Parathyroid adenoma (tissue), 2 donors: ENCODE measurements at regions not wholly inside any gene's neighbourhood (a gene's known extent, or its start where the extent isn't known, plus 50 kb on each side); places are given as distances from the start of the nearest gene placed in this dataset.
A peak's percentile ranks its signal among the peaks of the same experiment; 100 is the strongest.

Experiments used
- H2AFZ ChIP-seq: fragments of 300-600 bp; sonication (generic); one replicate; pipeline ENCODE4 v1.7.0; 2017; ENCODE audit warnings: antibody characterized with exemption, mild to moderate bottlenecking
- H3K27ac ChIP-seq: fragments of 300-600 bp; sonication (generic); one replicate; pipeline ENCODE4 v1.7.0; 2017
- H3K27me3 ChIP-seq: fragments of 300-600 bp; sonication (generic); one replicate; pipeline ENCODE4 v1.7.0; 2017; ENCODE audit warnings: low read length; ENCODE audit not compliant: control insufficient read depth, insufficient read depth
- H3K36me3 ChIP-seq: fragments of 300-600 bp; sonication (generic); one replicate; pipeline ENCODE4 v1.7.0; 2017; ENCODE audit warnings: low read length; ENCODE audit not compliant: control insufficient read depth, insufficient read depth
- H3K4me1 ChIP-seq: fragments of 300-600 bp; sonication (generic); one replicate; pipeline ENCODE4 v1.7.0; 2017; ENCODE audit warnings: control low read depth
- H3K4me2 ChIP-seq: fragments of 300-600 bp; sonication (generic); one replicate; pipeline ENCODE4 v1.7.0; 2017; ENCODE audit warnings: low read length
- H3K4me3 ChIP-seq: fragments of 300-600 bp; sonication (generic); one replicate; pipeline ENCODE4 v1.7.0; 2017; ENCODE audit warnings: low read depth, low read length
- H3K79me2 ChIP-seq: fragments of 300-600 bp; sonication (generic); one replicate; pipeline ENCODE4 v1.7.0; 2017; ENCODE audit warnings: control low read depth
- H3K9ac ChIP-seq: fragments of 300-600 bp; sonication (generic); one replicate; pipeline ENCODE4 v1.7.0; 2017; ENCODE audit warnings: mild to moderate bottlenecking
- H3K9me3 ChIP-seq: fragments of 300-600 bp; sonication (generic); one replicate; pipeline ENCODE4 v1.7.0; 2017; ENCODE audit warnings: low read length; ENCODE audit not compliant: control insufficient read depth
- CTCF ChIP-seq: fragments of 300-600 bp; sonication (generic); IDR thresholded peaks from one replicate; pipeline ENCODE4 v1.7.0; 2017; ENCODE audit warnings: antibody characterized with exemption, mild to moderate bottlenecking
- donor health status: primary hyperparathyroidism.

- H3K27ac ChIP-seq: no peak overlapping the region
- H3K27me3 ChIP-seq: no peaks in the 10 kb centered on the region
- TF ChIP-seq CTCF: peak; percentile 62
- no peaks in the 10 kb centered on the region for H3K4me1 ChIP-seq
- no peaks in the 10 kb centered on the region for H3K79me2 ChIP-seq
- H3K9me3 ChIP-seq: no peaks in the 10 kb centered on the region
- H3K36me3 ChIP-seq: no peaks in the 10 kb centered on the region
- H3K4me2 ChIP-seq: no peak overlapping the region
- H2AFZ ChIP-seq: peak overlapping the region; percentile 10
- H3K9ac ChIP-seq: no peak overlapping the region
- no peak overlapping the region for H3K4me3 ChIP-seq
These were observed 192.4 kb upstream of the SLC16A7 start for GRCh38 chr12:59403259-59403932.

GRCh38 chr12:59401862-59402261, 194.0 kb upstream of the SLC16A7 start:
- no peaks in the 10 kb centered on the region for H3K79me2 ChIP-seq
- TF ChIP-seq CTCF: no peak
- no peak overlapping the region for H3K27ac ChIP-seq
- H3K27me3 ChIP-seq: no peaks in the 10 kb centered on the region
- no peaks in the 10 kb centered on the region for H3K36me3 ChIP-seq
- no peak overlapping the region for H3K4me2 ChIP-seq
- no peaks in the 10 kb centered on the region for H3K9me3 ChIP-seq
- H3K4me3 ChIP-seq: no peak overlapping the region
- H3K9ac ChIP-seq: no peak overlapping the region
- H3K4me1 ChIP-seq: no peaks in the 10 kb centered on the region
- H2AFZ ChIP-seq: no peak overlapping the region

GRCh38 chr12:59398164-59398563, 197.7 kb upstream of the SLC16A7 start:
- TF ChIP-seq CTCF: no peak
- Histone ChIP-seq H3K4me1 (no peaks in the 10 kb centered on the region), H2AFZ (no peak overlapping the region), H3K27ac (no peak overlapping the region), H3K9ac (no peak overlapping the region), H3K4me3 (no peak overlapping the region), H3K9me3 (no peaks in the 10 kb centered on the region), H3K79me2 (no peaks in the 10 kb centered on the region), H3K4me2 (no peak overlapping the region), H3K27me3 (no peaks in the 10 kb centered on the region), H3K36me3 (no peaks in the 10 kb centered on the region)

GRCh38 chr12:59396919-59397318, 198.9 kb upstream of the SLC16A7 start:
- no peaks in the 10 kb centered on the region for H3K4me1 ChIP-seq

More at GRCh38 chr12:59396919-59397318, 198.9 kb upstream of the SLC16A7 start:
- no peak overlapping the region for H3K4me3 ChIP-seq
- no peak overlapping the region for H2AFZ ChIP-seq
- H3K4me2 ChIP-seq: no peak overlapping the region
- no peak overlapping the region for H3K9ac ChIP-seq
- TF ChIP-seq CTCF: no peak
- H3K79me2 ChIP-seq: no peaks in the 10 kb centered on the region
- no peak overlapping the region for H3K27ac ChIP-seq
- no peaks in the 10 kb centered on the region for H3K9me3 ChIP-seq
- H3K27me3 ChIP-seq: no peaks in the 10 kb centered on the region
- no peaks in the 10 kb centered on the region for H3K36me3 ChIP-seq
